Astrocyte of the spinal cord (primary cell): ENCODE measurements at regions not wholly inside any gene's neighbourhood (a gene's known extent, or its start where the extent isn't known, plus 50 kb on each side); places are given as distances from the start of the nearest gene placed in this dataset.
A peak's percentile ranks its signal among the peaks of the same experiment; 100 is the strongest.

ENCODE experiments used
- DNase-seq: peaks from one replicate; pipeline ENCODE4 v3.0.0; 2011; ENCODE audit warnings: low read depth, low spot score
- H3K4me3 ChIP-seq: 2 replicates; pipeline ENCODE4 v1.5.1; 2011; ENCODE audit warnings: low read depth, mild to moderate bottlenecking, low read length, moderate library complexity
- CTCF ChIP-seq: IDR thresholded peaks from 2 replicates; pipeline ENCODE4 v1.5.1; 2012; ENCODE audit warnings: low read depth, mild to moderate bottlenecking, low read length, inconsistent platforms
- in situ Hi-C: cut with HindIII; loops from 2 replicates; pipeline ENCODE4 v1.10.0; 2017; ENCODE audit warnings: low sequenced_read_pairs

GRCh38 chr3:86708893-86709292, 282.1 kb downstream of the VGLL3 start:
- no peak overlapping the region for H3K4me3 ChIP-seq
- TF ChIP-seq CTCF: no peak
- in situ Hi-C loops: no loop called here
- no peak for DNase-seq

- peak; percentile 21 for DNase-seq
Observed at GRCh38 chr3:86702381-86702958, 288.5 kb downstream of the VGLL3 start.

GRCh38 chr3:86695752-86696151, 295.2 kb downstream of the VGLL3 start:
- in situ Hi-C loops: no loop called here
- no peak overlapping the region for H3K4me3 ChIP-seq
- TF ChIP-seq CTCF: no peak
- DNase-seq: no peak

More at GRCh38 chr3:86702381-86702958, 288.5 kb downstream of the VGLL3 start:
- peak; percentile 63 for TF ChIP-seq CTCF
- H3K4me3 ChIP-seq: no peak overlapping the region
- in situ Hi-C loops: no loop called here

- H3K4me3 ChIP-seq: no peak overlapping the region
- in situ Hi-C loops: no loop called here
- DNase-seq: no peak
- TF ChIP-seq CTCF: no peak
Observed at GRCh38 chr3:86673991-86674390, 317.0 kb downstream of the VGLL3 start.

- in situ Hi-C loops: no loop called here
- H3K4me3 ChIP-seq: no peak overlapping the region
- TF ChIP-seq CTCF: no peak
- DNase-seq: no peak
Observed at GRCh38 chr3:86661817-86662216, 329.1 kb downstream of the VGLL3 start.

GRCh38 chr3:86658876-86659275, 332.1 kb downstream of the VGLL3 start:
- no peak for TF ChIP-seq CTCF
- H3K4me3 ChIP-seq: no peak overlapping the region
- in situ Hi-C loops: no loop called here
- DNase-seq: no peak
